HEK293 (cell line): ENCODE measurements at regions not wholly inside any gene's neighbourhood (a gene's known extent, or its start where the extent isn't known, plus 50 kb on each side); places are given as distances from the start of the nearest gene placed in this dataset.

ENCODE experiments used
- CTCF ChIA-PET: fragments of 350-600 bp; formaldehyde crosslinking; extraction: SDS; loops from one replicate; lab custom pipeline; 2021; ENCODE audit warnings: antibody characterized with exemption; lab: Yijun Ruan, JAX
- POLR2A ChIA-PET: fragments of 300-600 bp; formaldehyde crosslinking; extraction: SDS; loops from one replicate; lab custom pipeline; 2020; ENCODE audit warnings: antibody characterized with exemption, inconsistent platforms; lab: Yijun Ruan, JAX
- H3K27ac ChIP-seq: fragments of 200-500 bp; sonication (Bioruptor generic); 2 replicates; pipeline ENCODE4 v1.5.1; 2014; ENCODE audit warnings: low read depth, low read length, control low read depth, inconsistent platforms; ENCODE audit errors: extremely low read depth
- H3K36me3 ChIP-seq, 2 experiments: fragments of 200-500 bp in 1 of 2; sonication (Bioruptor generic) in 1 of 2; 1 replicate in 1 of 2; 2 replicates in 1 of 2; pipeline ENCODE4 v1.5.1; 2014 to 2017; ENCODE audit warnings: inconsistent platforms in 2 of 2, low read length in 2 of 2; ENCODE audit not compliant: control insufficient read depth in 2 of 2, insufficient read depth in 1 of 2
- H3K4me1 ChIP-seq: fragments of 200-500 bp; sonication (Bioruptor generic); 2 replicates; pipeline ENCODE4 v1.5.1; 2014; ENCODE audit warnings: mild to moderate bottlenecking, low read length, inconsistent platforms; ENCODE audit not compliant: control insufficient read depth, insufficient read depth
- H3K4me3 ChIP-seq: 2 replicates; pipeline ENCODE4 v1.5.1; 2011; ENCODE audit warnings: low read depth, mild to moderate bottlenecking, control low read depth, low read length, moderate library complexity
- H3K9me3 ChIP-seq: fragments of 200-500 bp; sonication (Bioruptor generic); 2 replicates; pipeline ENCODE4 v1.5.1; 2014; ENCODE audit warnings: low read depth, low read length, inconsistent platforms; ENCODE audit not compliant: control insufficient read depth, insufficient read depth
- GLIS1 ChIP-seq: fragments of 450-650 bp; formaldehyde crosslinking; IDR thresholded peaks from 2 replicates; pipeline ENCODE4 v1.5.1; 2016; ENCODE audit warnings: missing biosample characterization, missing genetic modification characterization
- SALL2 ChIP-seq: fragments of 450-650 bp; formaldehyde crosslinking; IDR thresholded peaks from 2 replicates; pipeline ENCODE4 v1.5.0; 2017; ENCODE audit warnings: missing biosample characterization, mild to moderate bottlenecking, missing genetic modification characterization, borderline replicate concordance
- SETDB1 ChIP-seq: IDR thresholded peaks from one replicate; pipeline ENCODE4 v1.6.1; 2017; ENCODE audit warnings: mild to moderate bottlenecking, low read length, moderate library complexity, mixed read lengths; ENCODE audit not compliant: insufficient read length
- ZNF133 ChIP-seq: fragments of 450-650 bp; formaldehyde crosslinking; IDR thresholded peaks from 2 replicates; pipeline ENCODE4 v1.5.1; 2016; ENCODE audit warnings: missing biosample characterization, missing genetic modification characterization
- ZNF248 ChIP-seq: fragments of 450-650 bp; formaldehyde crosslinking; IDR thresholded peaks from 2 replicates; pipeline ENCODE4 v1.5.1; 2017; ENCODE audit warnings: missing biosample characterization, missing genetic modification characterization
- ZNF341 ChIP-seq: fragments of 450-650 bp; formaldehyde crosslinking; IDR thresholded peaks from 2 replicates; pipeline ENCODE4; 2016; ENCODE audit warnings: low read depth, missing biosample characterization, missing genetic modification characterization
- ZNF544 ChIP-seq: fragments of 450-650 bp; formaldehyde crosslinking; IDR thresholded peaks from 2 replicates; pipeline ENCODE4 v1.5.0; 2017; ENCODE audit warnings: missing biosample characterization, missing genetic modification characterization
- ZNF560 ChIP-seq: fragments of 450-650 bp; formaldehyde crosslinking; IDR thresholded peaks from 2 replicates; pipeline ENCODE4 v1.5.1; 2017; ENCODE audit warnings: missing biosample characterization, missing genetic modification characterization, borderline replicate concordance
- ZNF561 ChIP-seq: fragments of 450-650 bp; IDR thresholded peaks from 2 replicates; pipeline ENCODE4 v1.5.1; 2018; ENCODE audit warnings: missing biosample characterization, missing genetic modification characterization, borderline replicate concordance
- ZNF596 ChIP-seq: fragments of 450-650 bp; IDR thresholded peaks from 2 replicates; pipeline ENCODE4 v1.5.0; 2018; ENCODE audit warnings: missing biosample characterization, mild to moderate bottlenecking, missing genetic modification characterization, moderate library complexity
- ZNF785 ChIP-seq: fragments of 450-650 bp; formaldehyde crosslinking; IDR thresholded peaks from 2 replicates; pipeline ENCODE4 v1.5.1; 2016; ENCODE audit warnings: missing biosample characterization, missing genetic modification characterization
- TF ChIP-seq, protein P1 (sequence below): fragments of 450-650 bp; formaldehyde crosslinking; IDR thresholded peaks from 2 replicates; pipeline ENCODE4 v1.5.1; 2016; ENCODE audit warnings: missing biosample characterization, missing genetic modification characterization, low read depth
- TF ChIP-seq, protein P2 (sequence below): fragments of 450-650 bp; formaldehyde crosslinking; conservative IDR thresholded peaks from 2 replicates; pipeline ENCODE4 v1.5.1; 2016; ENCODE audit warnings: low read depth, missing biosample characterization, missing genetic modification characterization
- TF ChIP-seq, protein P3 (sequence below): fragments of 450-650 bp; formaldehyde crosslinking; IDR thresholded peaks from 2 replicates; pipeline ENCODE4 v1.5.1; 2017; ENCODE audit warnings: missing biosample characterization, missing genetic modification characterization
- TF ChIP-seq, protein P4 (sequence below): fragments of 450-650 bp; formaldehyde crosslinking; IDR thresholded peaks from 2 replicates; pipeline ENCODE4 v1.5.1; 2016; ENCODE audit warnings: missing biosample characterization, missing genetic modification characterization
- TF ChIP-seq, protein P5 (sequence below): fragments of 450-650 bp; formaldehyde crosslinking; IDR thresholded peaks from 2 replicates; pipeline ENCODE4 v1.5.1; 2016; ENCODE audit warnings: missing biosample characterization, missing genetic modification characterization

DNA sequence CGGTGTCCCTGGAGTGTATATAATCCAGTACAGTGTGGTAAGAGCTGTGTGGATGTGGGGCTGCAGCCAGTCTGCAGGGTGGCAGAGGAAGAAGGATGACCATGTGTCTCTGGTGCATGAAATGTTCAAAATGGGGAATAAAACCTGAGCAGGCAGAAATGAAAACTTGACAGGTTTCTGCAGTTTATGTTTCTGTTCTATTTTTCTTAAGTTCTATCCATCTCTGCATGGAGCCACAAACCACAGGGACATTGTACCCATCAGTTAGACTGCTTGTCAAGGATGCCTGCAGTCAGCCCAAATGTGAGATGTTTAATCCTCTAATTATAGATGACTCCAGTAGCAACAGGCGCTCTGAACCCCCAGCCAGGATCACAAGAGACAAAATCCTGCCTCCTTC, 216.7 kb downstream of the IL20RB start:
- Histone ChIP-seq H3K27ac (no peak overlapping the region), H3K9me3 (no peaks in the 10 kb centered on the region), H3K4me1 (no peaks in the 10 kb centered on the region), H3K36me3 (no peaks in the 10 kb centered on the region), H3K4me3 (no peak overlapping the region)
- ChIA-PET CTCF (no interaction called here), POLR2A (no interaction called here)
- TF ChIP-seq, protein P1, sequence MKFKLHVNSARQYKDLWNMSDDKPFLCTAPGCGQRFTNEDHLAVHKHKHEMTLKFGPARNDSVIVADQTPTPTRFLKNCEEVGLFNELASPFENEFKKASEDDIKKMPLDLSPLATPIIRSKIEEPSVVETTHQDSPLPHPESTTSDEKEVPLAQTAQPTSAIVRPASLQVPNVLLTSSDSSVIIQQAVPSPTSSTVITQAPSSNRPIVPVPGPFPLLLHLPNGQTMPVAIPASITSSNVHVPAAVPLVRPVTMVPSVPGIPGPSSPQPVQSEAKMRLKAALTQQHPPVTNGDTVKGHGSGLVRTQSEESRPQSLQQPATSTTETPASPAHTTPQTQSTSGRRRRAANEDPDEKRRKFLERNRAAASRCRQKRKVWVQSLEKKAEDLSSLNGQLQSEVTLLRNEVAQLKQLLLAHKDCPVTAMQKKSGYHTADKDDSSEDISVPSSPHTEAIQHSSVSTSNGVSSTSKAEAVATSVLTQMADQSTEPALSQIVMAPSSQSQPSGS (tag by site-specific recombination): no peak
- no peak for TF ChIP-seq ZNF785
- no peak for TF ChIP-seq ZNF133 (tag by site-specific recombination)
- TF ChIP-seq, protein P2, sequence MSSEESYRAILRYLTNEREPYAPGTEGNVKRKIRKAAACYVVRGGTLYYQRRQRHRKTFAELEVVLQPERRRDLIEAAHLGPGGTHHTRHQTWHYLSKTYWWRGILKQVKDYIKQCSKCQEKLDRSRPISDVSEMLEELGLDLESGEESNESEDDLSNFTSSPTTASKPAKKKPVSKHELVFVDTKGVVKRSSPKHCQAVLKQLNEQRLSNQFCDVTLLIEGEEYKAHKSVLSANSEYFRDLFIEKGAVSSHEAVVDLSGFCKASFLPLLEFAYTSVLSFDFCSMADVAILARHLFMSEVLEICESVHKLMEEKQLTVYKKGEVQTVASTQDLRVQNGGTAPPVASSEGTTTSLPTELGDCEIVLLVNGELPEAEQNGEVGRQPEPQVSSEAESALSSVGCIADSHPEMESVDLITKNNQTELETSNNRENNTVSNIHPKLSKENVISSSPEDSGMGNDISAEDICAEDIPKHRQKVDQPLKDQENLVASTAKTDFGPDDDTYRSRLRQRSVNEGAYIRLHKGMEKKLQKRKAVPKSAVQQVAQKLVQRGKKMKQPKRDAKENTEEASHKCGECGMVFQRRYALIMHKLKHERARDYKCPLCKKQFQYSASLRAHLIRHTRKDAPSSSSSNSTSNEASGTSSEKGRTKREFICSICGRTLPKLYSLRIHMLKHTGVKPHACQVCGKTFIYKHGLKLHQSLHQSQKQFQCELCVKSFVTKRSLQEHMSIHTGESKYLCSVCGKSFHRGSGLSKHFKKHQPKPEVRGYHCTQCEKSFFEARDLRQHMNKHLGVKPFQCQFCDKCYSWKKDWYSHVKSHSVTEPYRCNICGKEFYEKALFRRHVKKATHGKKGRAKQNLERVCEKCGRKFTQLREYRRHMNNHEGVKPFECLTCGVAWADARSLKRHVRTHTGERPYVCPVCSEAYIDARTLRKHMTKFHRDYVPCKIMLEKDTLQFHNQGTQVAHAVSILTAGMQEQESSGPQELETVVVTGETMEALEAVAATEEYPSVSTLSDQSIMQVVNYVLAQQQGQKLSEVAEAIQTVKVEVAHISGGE (tag by site-specific recombination): no peak
- TF ChIP-seq, protein P3, sequence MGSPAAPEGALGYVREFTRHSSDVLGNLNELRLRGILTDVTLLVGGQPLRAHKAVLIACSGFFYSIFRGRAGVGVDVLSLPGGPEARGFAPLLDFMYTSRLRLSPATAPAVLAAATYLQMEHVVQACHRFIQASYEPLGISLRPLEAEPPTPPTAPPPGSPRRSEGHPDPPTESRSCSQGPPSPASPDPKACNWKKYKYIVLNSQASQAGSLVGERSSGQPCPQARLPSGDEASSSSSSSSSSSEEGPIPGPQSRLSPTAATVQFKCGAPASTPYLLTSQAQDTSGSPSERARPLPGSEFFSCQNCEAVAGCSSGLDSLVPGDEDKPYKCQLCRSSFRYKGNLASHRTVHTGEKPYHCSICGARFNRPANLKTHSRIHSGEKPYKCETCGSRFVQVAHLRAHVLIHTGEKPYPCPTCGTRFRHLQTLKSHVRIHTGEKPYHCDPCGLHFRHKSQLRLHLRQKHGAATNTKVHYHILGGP (tag by site-specific recombination): no peak
- TF ChIP-seq SETDB1: no peak
- no peak for TF ChIP-seq ZNF248 (tag by site-specific recombination)
- TF ChIP-seq ZNF560 (tag by site-specific recombination): no peak
- TF ChIP-seq ZNF596 (tag by site-specific recombination): no peak
- no peak for TF ChIP-seq SALL2 (tag by site-specific recombination)
- TF ChIP-seq, protein P4, sequence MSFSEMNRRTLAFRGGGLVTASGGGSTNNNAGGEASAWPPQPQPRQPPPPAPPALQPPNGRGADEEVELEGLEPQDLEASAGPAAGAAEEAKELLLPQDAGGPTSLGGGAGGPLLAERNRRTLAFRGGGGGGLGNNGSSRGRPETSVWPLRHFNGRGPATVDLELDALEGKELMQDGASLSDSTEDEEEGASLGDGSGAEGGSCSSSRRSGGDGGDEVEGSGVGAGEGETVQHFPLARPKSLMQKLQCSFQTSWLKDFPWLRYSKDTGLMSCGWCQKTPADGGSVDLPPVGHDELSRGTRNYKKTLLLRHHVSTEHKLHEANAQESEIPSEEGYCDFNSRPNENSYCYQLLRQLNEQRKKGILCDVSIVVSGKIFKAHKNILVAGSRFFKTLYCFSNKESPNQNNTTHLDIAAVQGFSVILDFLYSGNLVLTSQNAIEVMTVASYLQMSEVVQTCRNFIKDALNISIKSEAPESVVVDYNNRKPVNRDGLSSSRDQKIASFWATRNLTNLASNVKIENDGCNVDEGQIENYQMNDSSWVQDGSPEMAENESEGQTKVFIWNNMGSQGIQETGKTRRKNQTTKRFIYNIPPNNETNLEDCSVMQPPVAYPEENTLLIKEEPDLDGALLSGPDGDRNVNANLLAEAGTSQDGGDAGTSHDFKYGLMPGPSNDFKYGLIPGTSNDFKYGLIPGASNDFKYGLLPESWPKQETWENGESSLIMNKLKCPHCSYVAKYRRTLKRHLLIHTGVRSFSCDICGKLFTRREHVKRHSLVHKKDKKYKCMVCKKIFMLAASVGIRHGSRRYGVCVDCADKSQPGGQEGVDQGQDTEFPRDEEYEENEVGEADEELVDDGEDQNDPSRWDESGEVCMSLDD (tag by site-specific recombination): no peak
- TF ChIP-seq ZNF544: no peak
- TF ChIP-seq ZNF341 (tag by site-specific recombination): no peak
- no peak for TF ChIP-seq ZNF561 (tag by site-specific recombination)
- TF ChIP-seq, protein P5, sequence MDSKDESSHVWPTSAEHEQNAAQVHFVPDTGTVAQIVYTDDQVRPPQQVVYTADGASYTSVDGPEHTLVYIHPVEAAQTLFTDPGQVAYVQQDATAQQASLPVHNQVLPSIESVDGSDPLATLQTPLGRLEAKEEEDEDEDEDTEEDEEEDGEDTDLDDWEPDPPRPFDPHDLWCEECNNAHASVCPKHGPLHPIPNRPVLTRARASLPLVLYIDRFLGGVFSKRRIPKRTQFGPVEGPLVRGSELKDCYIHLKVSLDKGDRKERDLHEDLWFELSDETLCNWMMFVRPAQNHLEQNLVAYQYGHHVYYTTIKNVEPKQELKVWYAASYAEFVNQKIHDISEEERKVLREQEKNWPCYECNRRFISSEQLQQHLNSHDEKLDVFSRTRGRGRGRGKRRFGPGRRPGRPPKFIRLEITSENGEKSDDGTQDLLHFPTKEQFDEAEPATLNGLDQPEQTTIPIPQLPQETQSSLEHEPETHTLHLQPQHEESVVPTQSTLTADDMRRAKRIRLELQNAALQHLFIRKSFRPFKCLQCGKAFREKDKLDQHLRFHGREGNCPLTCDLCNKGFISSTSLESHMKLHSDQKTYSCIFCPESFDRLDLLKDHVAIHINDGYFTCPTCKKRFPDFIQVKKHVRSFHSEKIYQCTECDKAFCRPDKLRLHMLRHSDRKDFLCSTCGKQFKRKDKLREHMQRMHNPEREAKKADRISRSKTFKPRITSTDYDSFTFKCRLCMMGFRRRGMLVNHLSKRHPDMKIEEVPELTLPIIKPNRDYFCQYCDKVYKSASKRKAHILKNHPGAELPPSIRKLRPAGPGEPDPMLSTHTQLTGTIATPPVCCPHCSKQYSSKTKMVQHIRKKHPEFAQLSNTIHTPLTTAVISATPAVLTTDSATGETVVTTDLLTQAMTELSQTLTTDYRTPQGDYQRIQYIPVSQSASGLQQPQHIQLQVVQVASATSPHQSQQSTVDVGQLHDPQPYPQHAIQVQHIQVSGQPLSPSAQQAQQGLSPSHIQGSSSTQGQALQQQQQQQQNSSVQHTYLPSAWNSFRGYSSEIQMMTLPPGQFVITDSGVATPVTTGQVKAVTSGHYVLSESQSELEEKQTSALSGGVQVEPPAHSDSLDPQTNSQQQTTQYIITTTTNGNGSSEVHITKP (tag by site-specific recombination): no peak
- TF ChIP-seq GLIS1 (tag by site-specific recombination): no peak
